D721Med (cell line): ENCODE measurements at regions not wholly inside any gene's neighbourhood (a gene's known extent, or its start where the extent isn't known, plus 50 kb on each side); places are given as distances from the start of the nearest gene placed in this dataset.

Experiments used
- DNase-seq: peaks from one replicate; pipeline ENCODE4 v3.0.0; 2011; ENCODE audit warnings: low spot score; ENCODE audit not compliant: insufficient read length
- FAIRE-seq: peaks from 2 replicates; lab custom pipeline; 2011; peaks lifted over from hg19 to GRCh38; lab: Jason Lieb, UNC
- CTCF ChIP-seq: IDR thresholded peaks from 2 replicates; pipeline ENCODE4 v1.5.1; 2012; ENCODE audit warnings: mild to moderate bottlenecking, control low read depth; ENCODE audit not compliant: insufficient read depth; ENCODE audit errors: missing control alignments

DNA sequence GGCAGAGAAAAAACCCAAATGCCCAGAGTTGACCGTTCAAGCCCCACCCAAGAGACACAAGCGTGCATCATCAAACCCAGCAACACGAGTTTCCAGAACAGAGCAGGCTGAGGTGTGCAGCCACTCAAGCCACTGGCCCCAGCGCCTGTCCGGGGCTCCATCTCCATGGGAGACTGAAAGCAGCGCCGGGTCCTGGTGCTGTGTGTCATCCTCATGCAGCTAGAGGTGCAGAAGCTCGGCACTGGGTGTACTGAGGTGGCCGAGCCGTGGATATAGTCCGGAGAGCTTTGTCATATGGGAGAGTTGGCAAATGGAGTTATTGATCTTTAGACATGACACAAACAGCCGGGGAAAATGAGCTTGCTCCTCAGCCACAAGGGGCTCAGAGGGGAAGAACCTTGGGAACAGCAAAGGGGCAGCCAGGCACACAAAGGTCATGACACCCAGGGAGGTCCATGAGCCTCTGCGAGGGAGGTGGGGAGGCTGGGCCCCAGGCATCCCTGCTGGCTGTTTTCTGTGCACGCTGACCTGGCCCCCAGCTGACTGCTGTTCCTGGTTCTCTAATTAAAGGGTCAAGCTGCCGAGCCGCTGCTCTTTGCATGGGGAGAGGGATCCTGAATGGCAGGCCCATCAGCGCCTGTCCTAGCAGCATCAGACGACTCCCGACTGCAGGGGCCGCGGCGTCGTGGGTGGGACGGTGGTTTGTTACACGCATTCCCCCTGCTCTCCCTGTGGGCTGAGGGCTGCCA is 145.4 kb upstream of the SFSWAP start:
- no peak for TF ChIP-seq CTCF
- FAIRE-seq (no peak), DNase-seq (no peak)

- no peak for DNase-seq
- TF ChIP-seq CTCF = no peak
- no peak for FAIRE-seq
Measured at GRCh38 chr12:131568336-131568735, 142.6 kb upstream of the SFSWAP start.

GRCh38 chr12:131570596-131570995 is 140.3 kb upstream of the SFSWAP start:
- FAIRE-seq (no peak), DNase-seq (no peak)
- no peak for TF ChIP-seq CTCF

- no peak for FAIRE-seq
Measured at GRCh38 chr12:131571827-131572226, 139.1 kb upstream of the SFSWAP start.

GRCh38 chr12:131572626-131573025 is 138.3 kb upstream of the SFSWAP start:
- FAIRE-seq (no peak), DNase-seq (no peak)
- TF ChIP-seq CTCF = no peak

More at GRCh38 chr12:131571827-131572226, 139.1 kb upstream of the SFSWAP start:
- no peak for DNase-seq
- no peak for TF ChIP-seq CTCF

- DNase-seq (no peak), FAIRE-seq (no peak)
- no peak for TF ChIP-seq CTCF
Measured at GRCh38 chr12:131573631-131574394, 137.1 kb upstream of the SFSWAP start.

DNA sequence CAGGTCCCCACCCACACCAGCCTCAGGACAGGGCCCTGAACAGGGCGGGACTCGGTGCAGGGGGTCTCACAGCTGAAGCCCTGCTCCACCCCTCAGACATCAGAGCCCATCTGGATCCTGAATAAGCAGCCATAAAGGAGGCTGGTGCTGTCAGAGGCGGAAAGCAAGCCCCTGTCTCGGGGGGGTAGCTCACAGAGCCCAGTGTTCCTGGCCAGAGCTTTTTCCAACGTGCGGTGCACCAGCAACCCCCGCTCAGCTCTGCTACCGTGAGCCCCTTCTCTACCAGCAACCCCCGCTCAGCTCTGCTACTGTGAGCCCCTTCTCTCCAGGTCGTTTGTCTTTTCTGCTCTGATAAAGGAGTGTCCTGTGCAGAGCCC is 136.5 kb upstream of the SFSWAP start:
- FAIRE-seq (no peak), DNase-seq (no peak)
- TF ChIP-seq CTCF = no peak
